Uterus (tissue), 2 donors: ENCODE measurements at regions not wholly inside any gene's neighbourhood (a gene's known extent, or its start where the extent isn't known, plus 50 kb on each side); places are given as distances from the start of the nearest gene placed in this dataset.
"Not testable (repeated sequence)": the region's sequence is repeated elsewhere in the genome, so short reads cannot be mapped to it uniquely, and the experiment has no call there.

Experiments
- POLR2A ChIP-seq, 2 donors: fragments of 450-650 bp; IDR thresholded peaks; one replicate each; pipeline ENCODE4 v1.6.1; 2016; ENCODE audit warnings: antibody characterized with exemption in 2 of 2, mild to moderate bottlenecking in 1 of 2, moderate library complexity in 1 of 2
- TF ChIP-seq, protein P1 (sequence below), 4 experiments: fragments of 200-600 bp in 2 of 4; fragments of 450-650 bp in 2 of 4; sonication (generic) in 2 of 4; IDR thresholded peaks; one replicate each; pipeline ENCODE4 v1.5.1; 2016 to 2019; ENCODE audit warnings: antibody characterized with exemption in 4 of 4, mild to moderate bottlenecking in 2 of 4, moderate library complexity in 1 of 4

DNA sequence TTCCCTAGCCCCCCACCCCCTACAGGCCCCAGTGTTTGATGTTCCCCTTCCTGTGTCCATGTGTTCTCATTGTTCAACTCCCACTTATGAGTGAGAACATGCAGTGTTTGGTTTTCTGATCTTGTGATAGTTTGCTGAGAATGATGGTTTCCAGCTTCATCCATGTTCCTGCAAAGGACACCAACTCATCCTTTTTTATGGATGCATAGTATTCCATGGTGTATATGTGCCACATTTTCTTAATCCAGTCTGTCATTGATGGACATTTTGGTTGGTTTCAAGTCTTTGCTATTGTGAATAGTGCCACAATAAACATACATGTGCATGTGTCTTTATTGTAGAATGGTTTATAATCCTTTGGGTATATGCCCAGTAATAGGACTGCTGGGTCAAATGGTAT, 171.7 kb upstream of the TAB2 start:
- TF ChIP-seq, protein P1, sequence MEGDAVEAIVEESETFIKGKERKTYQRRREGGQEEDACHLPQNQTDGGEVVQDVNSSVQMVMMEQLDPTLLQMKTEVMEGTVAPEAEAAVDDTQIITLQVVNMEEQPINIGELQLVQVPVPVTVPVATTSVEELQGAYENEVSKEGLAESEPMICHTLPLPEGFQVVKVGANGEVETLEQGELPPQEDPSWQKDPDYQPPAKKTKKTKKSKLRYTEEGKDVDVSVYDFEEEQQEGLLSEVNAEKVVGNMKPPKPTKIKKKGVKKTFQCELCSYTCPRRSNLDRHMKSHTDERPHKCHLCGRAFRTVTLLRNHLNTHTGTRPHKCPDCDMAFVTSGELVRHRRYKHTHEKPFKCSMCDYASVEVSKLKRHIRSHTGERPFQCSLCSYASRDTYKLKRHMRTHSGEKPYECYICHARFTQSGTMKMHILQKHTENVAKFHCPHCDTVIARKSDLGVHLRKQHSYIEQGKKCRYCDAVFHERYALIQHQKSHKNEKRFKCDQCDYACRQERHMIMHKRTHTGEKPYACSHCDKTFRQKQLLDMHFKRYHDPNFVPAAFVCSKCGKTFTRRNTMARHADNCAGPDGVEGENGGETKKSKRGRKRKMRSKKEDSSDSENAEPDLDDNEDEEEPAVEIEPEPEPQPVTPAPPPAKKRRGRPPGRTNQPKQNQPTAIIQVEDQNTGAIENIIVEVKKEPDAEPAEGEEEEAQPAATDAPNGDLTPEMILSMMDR (IDR thresholded peaks at IDR 0.05) = not testable (repeated sequence)
- TF ChIP-seq POLR2A (IDR thresholded peaks at IDR 0.05) = not testable (repeated sequence)
